HG03108 (cell line): ENCODE measurements at regions not wholly inside any gene's neighbourhood (a gene's known extent, or its start where the extent isn't known, plus 50 kb on each side); places are given as distances from the start of the nearest gene placed in this dataset.

Source experiments
- ATAC-seq: cut with Tn5 transposase; IDR thresholded peaks from one replicate; pipeline ENCODE4 v1.9.1; 2021; ENCODE audit warnings: moderate library complexity; ENCODE audit not compliant: unreplicated experiment

- ATAC-seq: no peak
Measured at GRCh38 chr16:59783191-59783590, 1049.1 kb upstream of the GOT2 start.

- no peak for ATAC-seq
Measured at GRCh38 chr16:59773330-59773729, 1039.2 kb upstream of the GOT2 start.

- ATAC-seq: no peak
Measured at GRCh38 chr16:59759296-59759695, 1025.2 kb upstream of the GOT2 start.

DNA sequence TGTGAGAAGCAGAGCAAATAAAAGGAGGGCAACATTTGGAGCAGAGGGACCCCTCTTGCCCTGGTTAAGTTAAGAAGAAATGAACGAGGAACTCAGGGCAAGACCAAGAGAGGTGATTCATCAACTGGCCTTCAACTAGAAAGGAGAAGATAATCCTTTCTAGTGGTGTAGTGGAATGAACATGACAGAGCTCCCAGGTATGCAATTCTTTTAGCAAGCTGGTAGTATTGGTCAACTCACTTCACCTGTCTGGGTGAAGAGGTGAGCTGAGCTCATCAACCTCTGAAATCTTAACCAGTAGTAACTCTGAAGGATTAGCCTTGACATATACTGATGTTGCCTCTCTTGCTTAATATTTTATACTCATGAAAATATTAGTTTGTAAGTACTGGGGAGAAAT, 1024.7 kb upstream of the GOT2 start:
- ATAC-seq: no peak

GRCh38 chr16:59754854-59755253, 1020.7 kb upstream of the GOT2 start:
- no peak for ATAC-seq

- no peak for ATAC-seq
Measured at GRCh38 chr16:59749662-59750336, 1015.7 kb upstream of the GOT2 start.

DNA sequence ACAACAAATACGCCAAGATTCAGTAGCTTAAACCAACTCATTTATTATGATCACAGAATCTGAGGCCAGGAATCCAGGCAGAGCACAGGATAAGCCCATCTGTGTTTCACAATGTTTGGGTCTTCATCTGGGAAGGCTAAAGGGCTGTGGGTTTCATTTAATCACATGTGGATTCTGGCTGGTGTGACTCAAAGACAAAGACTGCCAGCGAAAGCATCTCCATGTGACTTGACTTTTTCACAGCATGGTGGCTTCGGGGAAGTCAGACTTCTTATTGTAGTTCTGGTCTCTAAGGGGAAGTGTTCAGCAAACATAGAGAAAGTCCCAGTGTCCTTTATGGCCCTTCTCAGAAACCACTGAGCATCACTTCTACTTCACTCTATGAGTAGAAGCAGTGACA, 1014.4 kb upstream of the GOT2 start:
- ATAC-seq: no peak

DNA sequence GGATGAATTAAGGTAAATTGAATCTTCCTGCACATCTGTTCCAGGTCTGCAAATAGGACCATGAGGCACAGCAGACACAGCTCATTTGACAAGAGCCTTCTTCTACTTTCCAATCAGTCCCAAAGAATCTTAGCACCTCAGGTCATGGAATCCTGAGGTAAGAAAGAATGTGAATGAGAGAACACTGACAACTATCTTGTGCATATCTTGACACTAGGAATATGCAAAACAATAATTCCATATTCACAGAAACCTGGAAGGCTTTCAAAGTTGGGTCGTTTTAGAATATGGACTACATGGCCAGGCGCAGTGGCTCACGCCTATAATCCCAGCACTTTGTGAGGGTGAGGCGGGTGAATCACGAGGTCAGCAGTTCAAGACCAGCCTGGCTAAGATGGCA, 1009.4 kb upstream of the GOT2 start:
- ATAC-seq: no peak

- ATAC-seq: no peak
Measured at GRCh38 chr16:59740858-59741257, 1006.7 kb upstream of the GOT2 start.

- ATAC-seq: no peak
Measured at GRCh38 chr16:59737274-59737673, 1003.2 kb upstream of the GOT2 start.

DNA sequence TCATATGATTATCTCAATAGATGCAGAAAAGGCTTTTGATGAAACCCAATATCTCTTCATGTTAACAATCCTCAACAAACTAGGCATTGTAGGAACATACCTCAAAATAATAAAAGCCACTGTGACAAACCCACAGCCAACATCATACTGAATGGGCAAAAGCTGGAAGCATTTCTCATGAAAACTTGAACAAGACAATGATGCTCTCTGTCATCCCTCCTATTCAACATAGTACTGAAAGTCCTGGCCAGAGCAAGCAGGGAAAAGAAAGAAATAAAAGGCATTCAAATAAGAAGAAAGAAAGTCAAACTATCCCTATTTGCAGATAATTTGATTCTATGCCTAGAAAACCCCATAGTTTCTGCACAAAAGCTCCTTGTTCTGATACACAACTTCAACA, 999.2 kb upstream of the GOT2 start:
- ATAC-seq: no peak

DNA sequence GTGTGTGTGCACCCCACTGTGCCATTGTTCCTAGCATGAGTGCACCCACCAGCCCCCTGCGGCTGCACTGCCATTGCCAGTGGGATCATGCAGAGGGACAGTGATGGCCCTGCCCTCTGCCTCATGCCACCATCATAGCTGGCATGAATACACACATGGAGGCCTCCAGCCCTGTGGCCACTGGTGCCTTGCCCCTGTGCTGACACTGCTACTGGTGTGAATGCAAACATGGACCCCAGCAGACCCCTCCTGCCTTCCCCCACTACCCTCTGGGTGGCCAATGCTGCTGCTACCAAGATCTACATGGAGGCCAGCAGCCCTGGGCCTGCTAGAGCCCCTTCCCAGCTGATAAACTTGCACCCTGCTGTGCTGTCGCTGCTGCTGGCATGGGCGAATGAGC, 995.5 kb upstream of the GOT2 start:
- ATAC-seq: no peak

DNA sequence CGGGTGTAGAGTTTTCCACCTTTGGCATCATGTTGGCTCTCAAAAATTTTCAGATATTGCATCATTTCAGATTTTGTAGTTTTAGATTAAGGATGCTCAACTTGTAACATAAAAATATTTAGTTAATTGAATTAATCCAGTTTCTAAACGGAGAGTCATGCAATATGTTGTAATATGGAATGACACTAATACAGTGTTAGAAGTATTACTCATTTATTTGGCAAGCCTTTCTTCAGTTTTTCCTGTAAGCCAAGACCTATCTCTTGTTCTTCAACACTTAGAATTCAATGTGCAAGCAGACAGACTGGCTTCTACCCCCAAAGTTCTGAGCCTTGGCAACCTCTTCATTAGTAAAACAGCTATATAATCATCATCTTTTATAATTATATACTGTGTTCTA, 985.0 kb upstream of the GOT2 start:
- no peak for ATAC-seq

DNA sequence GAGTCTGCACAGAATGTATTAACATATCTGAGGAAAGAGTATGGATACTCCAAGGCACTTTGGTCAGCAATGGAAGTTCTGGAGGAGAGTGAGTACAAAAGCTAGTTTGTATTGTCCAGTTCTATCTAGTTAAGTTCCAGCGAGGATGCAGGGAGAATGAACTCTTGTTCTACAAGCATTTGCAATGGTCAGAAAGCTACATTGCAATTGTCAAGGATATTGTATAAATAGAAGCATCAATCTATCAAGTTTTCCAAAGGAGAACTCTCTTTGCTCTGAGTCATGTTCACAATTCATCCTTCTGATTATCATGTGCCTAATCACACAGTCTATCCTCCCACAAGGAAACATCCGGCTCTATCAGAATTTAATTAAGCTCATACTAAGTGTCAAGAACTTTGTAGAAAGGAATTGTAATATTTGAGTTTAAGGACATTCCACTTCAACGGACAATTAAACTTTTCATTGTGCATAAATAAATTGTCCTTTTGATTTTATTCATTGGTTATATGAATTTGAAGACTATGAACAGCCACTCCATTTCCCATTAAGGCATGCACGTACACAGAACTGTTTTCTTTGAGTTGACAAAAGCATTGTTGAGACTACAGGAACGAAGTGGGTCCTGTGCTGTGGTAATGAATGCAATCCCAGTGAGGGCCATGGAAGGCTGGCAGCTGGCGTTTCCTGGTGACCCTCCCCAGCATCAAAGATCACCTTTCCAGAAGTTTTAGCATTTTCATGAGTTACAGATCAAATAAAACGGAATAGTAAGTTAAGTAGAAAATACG, 973.5 kb upstream of the GOT2 start:
- ATAC-seq: no peak

DNA sequence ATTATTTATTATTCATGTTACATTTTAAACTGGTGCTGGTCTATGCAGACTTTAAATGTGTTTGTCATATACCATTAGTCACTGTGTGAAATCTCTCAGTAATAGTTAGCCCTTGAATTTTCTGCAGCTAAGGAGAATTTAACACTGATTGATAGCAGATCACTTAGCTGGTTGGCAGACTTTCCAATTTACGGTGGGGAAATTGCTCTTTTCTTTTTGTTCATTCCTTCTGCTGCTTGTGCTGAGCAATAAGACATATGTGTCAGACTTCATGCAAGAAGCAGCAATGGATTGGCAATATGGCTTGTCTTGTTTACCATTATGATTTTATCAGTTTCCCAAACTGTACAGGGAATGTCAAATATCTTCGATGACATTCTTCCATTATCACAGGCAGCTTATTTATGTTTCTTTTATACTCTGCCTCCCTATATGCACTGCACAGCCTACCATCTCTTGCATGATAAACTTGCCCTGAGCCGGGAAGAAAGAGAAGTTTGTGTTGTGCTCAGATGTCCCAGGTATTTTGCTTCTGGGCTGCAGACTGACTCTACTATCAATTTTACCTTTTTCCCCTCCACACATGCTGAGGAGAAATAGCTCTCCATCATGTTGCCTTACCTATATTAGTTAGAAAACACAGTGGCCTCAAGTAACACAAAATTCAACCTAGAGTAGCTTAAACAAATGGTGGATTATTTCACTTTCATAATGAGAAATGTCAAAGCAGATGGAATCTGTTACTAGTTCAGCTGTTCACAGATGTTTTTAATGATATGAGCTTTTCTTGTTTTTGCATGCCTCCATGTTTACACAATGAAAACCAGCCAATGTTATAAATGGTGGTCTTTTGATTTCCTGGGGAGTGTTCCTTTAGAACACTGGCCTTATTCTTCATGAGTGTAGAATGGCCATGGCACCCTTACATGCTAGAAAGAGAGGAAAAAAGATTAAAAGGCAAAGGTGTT, 968.1 kb upstream of the GOT2 start:
- ATAC-seq: no peak

- no peak for ATAC-seq
Measured at GRCh38 chr16:59699786-59700185, 965.7 kb upstream of the GOT2 start.

- no peak for ATAC-seq
Measured at GRCh38 chr16:59698346-59699020, 964.4 kb upstream of the GOT2 start.

- ATAC-seq: no peak
Measured at GRCh38 chr16:59697761-59698160, 963.6 kb upstream of the GOT2 start.

- no peak for ATAC-seq
Measured at GRCh38 chr16:59697236-59697635, 963.1 kb upstream of the GOT2 start.

GRCh38 chr16:59696495-59696894, 962.4 kb upstream of the GOT2 start:
- no peak for ATAC-seq

GRCh38 chr16:59690216-59690615, 956.1 kb upstream of the GOT2 start:
- no peak for ATAC-seq
